T1000 (cell line): ENCODE measurements at regions not wholly inside any gene's neighbourhood (a gene's known extent, or its start where the extent isn't known, plus 50 kb on each side); places are given as distances from the start of the nearest gene placed in this dataset.
"Not testable (repeated sequence)": the region's sequence is repeated elsewhere in the genome, so short reads cannot be mapped to it uniquely, and the experiment has no call there.

Experiments
- DNase-seq: peaks from one replicate; lab custom pipeline; 2025; ENCODE audit warnings: mixed read lengths; lab: John Stamatoyannopoulos, UW

GRCh38 chr6:19552076-19552475, 285.1 kb upstream of the ID4 start:
- no peak for DNase-seq

DNA sequence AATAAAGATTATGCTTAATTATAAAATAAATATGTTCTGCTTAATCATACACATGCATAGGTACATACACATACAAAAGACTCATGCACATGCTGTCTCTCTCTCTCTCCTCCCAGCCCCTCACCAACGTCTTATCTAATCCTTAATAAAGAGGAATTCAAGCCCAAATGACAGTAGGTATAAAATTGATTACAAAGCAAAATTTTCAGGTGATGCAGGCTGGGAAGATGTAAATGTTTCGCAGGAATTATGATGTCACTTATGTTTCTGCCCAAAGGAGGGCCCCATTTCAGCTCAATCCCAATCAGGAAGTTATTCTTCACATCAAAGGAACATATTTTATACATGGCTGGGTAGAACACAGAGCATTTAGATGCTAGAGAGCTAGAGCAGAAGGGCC, 284.6 kb upstream of the ID4 start:
- DNase-seq: no peak

DNA sequence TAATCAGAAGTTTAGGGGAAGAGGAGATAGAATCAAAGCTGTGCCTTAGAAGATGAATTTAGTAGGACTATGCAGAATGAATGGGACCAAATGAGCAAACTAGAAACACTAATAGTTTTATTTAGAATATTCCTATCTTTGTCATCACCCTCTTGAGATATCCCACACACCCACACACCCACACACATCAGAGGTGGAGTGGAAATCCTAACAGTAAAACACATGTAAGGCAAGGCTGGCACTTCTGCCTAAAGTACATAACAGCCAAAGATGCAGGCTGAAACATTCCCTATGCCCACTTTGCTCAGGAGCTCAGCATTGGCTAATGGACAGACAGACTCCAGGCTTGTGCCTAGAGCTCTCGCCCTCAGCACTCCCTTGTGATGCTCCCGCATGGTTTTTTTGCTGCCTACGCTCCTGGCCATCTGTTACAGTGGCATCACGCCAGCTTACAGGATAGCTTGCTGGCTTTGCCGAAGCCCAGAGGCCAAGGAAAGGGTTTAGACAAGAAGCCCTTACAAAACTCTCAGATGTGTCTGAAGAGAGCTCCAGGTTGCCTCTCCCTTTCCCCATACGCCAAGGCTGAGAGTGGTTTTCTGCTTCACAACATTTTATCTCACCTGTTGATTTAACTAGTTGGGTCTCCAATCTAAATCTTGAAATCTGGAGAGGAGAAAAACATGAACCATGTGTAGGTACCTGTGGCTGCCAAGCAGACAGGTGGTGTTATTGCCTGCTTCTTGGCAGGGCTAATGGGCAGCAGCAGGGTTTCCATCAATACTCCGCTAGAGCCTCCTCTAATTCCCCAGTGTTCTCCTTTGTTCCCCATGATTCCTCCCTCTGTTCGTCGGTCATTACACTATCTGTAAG, 282.6 kb upstream of the ID4 start:
- DNase-seq: no peak

- no peak for DNase-seq
These were observed 280.0 kb upstream of the ID4 start for GRCh38 chr6:19557191-19557590.

- no peak for DNase-seq
These were observed 279.0 kb upstream of the ID4 start for GRCh38 chr6:19558201-19558600.

DNA sequence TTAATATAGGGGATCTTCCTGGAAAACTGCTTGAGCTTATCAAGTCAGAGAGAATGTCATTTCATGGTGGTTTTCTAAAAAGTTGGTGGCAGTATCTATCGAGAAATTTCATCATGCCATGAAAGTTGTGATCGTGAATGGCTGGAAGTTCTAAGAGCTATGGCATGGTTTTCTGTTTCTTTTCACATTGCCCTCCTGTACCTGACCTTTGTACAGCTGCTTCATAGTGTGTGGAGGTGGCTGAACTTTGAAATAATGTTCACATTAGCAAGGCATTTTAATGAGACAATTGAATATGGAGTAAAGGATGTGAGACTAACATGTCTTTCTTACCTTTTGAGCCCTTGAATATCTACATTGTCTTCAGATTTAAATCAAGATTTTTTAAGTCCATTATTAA, 278.2 kb upstream of the ID4 start:
- DNase-seq: no peak

GRCh38 chr6:19562468-19562867, 274.7 kb upstream of the ID4 start:
- DNase-seq: no peak

- no peak for DNase-seq
These were observed 267.6 kb upstream of the ID4 start for GRCh38 chr6:19569563-19569962.

DNA sequence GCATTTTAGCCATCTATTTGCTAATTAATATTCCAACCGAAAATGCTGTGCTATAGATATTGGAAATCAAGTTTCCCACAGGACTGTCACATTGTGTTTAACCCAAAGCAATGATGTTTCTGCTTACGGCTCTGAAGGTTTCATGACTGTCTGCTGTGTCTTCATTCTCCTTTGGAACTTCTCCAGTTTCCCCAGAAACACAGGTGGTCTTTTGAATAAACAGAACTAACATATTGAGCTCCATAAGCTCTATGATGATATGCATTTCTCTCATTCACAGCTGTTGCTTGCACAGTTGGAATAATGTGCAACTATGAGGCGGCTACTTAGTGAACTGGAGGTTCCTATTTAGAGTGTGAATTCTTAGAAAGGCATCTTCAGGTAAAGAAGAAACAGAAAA, 266.0 kb upstream of the ID4 start:
- DNase-seq: no peak

GRCh38 chr6:19578481-19578880, 258.7 kb upstream of the ID4 start:
- DNase-seq: no peak

DNA sequence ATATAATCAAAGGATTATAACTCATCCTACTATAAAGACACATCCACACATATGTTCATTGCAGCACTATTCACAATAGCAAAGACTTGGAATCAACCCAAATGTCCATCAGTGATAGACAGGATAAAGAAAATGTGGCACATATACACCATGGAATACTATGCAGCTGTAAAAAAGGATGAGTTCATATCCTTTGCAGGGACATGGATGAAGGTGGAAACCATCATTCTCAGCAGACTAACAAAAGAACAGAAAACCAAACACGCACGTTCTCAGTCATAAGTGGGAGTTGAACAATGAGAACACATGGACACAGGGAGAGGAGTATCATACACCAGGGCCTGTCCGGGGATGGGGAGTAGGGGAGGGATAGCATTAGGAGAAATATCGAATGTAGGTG, 253.0 kb upstream of the ID4 start:
- DNase-seq: not testable (repeated sequence)

DNA sequence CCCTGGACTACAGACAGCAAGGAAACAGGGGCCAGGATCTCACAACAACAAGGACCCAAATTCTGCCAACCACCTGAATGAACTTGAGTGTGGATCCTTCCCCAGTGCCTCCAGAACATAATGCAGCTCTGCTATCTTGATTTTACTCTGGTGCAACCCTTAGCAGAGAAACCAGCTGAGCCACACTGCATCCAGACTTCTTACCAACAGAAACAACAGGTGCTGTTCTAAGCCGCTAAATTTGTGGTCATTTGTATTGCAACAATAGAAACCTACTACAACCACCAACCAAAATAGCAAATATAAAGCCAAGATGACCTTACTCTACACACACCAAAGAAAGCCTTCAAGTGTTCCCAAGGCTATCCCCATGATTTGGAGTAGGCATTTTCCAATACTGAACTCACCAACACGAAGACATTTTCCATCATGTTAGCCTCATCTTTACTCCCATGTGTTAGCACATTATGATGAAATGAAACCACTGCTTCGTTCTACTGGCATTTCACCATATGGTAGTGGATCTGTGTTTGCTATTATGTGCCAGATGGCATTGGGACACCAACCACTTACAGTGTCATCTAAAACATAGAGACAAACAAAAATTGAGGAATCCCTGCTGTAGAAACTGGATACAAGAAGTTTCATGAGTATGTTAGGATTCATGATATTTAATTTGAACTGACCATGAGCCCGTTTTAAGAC, 249.8 kb upstream of the ID4 start:
- DNase-seq: no peak

GRCh38 chr6:19590501-19591131, 246.6 kb upstream of the ID4 start:
- no peak for DNase-seq

- no peak for DNase-seq
These were observed 239.3 kb upstream of the ID4 start for GRCh38 chr6:19597809-19598320.

DNA sequence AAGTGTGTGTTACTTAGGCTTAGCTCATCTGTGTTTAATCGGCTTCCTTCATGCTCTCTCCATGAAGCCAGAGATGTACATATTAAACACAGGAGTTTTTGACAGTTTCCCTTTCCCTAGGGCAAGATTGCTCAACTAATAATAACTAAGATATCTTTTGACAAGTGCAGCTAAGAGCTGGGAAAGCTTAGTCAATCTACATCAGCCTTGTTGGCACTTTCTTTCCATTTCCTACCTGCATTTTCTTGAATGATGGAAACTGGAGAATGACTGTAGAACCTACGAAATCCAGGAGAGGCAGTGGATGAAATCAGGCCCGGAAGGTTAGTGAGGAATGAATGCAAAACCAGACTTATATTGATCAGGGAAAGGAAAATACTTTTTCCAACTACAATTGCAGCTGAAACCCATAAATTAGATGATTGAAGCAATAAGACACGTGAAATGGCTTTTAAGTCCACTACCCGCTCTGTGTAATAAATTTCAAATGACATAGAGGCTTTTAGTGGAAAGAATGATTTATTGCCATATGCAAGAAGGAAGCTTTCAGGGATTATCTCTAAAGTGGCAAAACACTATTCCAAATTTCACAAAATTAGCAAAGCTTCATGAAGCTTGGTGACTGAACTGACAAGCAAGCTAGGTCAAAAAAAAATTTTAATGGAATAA, 237.2 kb upstream of the ID4 start:
- DNase-seq: no peak

DNA sequence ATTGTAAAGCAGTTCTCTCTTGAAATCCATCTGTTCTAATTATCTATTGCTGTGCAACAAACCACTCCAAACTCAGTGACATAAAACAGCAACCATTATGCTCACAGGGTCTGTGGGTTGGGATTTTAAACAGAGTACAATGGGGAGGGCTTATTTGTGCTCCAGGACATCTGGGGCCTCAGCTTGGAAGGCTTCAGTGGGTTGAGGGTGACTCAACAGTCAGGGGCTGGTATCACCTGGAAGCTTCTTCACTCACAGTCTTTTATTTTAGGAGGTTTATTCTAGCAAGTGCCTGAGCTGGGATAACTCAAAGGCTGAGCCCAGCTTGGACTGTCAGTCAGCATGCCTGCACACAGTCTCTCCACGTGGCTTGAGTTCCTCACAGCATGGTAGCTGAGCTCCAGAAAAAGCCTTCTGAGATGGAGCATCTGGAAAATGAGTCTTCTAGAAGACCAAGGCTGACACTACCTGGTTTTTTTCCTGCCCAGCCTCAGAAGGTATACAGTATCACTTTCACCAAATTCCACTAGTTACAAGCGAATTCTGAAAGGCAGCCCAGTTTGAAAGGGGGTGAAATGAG, 234.6 kb upstream of the ID4 start:
- DNase-seq: no peak

DNA sequence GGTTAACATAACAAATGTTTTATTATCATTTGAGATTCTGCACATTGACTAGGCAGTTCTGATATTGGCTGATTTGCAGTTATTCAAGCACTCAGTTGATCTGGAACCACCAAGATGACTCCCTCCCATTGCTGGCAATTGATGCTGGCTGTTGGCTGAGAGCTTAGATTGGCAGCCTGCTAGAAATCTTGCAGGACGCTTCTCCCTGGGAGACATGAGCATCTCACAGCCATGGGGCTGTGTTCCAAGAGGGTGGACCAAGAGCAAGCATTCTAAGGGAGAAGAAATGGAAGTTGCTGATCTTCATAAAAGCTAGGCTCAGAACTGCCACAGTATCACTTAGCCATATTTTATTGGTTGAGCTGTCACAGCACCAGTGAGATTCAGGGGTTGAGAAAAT, 233.4 kb upstream of the ID4 start:
- DNase-seq: no peak

- no peak for DNase-seq
These were observed 231.5 kb upstream of the ID4 start for GRCh38 chr6:19605624-19606023.

DNA sequence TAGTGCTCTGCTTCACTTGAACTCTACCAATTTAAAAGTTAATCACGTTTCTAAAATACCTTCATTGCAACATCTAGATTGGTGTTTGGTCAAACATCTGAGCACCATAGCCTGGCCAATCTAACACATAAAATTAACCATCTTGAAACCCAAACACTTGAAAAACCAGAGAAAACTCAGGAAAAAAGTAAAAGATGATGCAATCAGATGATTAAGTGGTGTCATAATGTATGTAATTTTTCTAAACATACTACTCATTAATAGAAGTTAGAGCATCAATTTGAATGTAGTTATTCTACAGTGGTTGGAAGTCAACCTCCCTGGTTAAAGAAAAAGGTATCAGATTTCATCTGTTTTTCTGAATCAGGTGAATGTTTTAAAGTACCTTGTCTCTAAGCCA, 228.6 kb upstream of the ID4 start:
- no peak for DNase-seq

DNA sequence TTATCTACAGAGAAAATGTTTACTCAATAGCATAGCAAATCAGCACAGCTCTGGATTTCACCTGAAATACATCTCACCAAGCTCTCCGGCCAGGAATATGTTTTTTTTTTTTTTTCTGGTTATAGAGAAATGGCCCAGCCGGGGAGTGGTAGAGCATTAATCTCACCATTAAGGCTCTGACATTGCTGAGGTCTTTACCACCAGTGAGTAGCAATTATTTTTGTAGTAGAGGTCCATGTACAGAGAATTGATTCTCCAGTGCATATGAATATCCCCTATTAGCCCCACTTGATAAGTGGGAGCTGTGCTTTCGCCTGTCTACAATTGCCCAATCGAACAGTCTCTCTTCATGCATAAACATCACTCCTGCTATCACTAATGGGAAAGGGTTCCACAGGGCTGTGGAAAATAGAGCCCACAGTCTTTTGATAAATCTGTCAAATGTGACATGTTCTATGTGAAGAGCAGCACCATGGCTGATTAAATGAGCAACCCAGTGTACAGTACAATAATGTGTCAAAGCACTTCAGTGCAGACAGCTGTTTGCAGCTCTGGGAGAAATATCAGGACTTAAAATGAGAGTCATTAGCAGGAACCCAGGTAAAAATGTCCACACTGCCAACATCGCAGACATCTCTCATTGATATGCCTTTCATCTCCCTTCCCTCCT, 227.1 kb upstream of the ID4 start:
- no peak for DNase-seq
